Activated naive CD8-positive, alpha-beta T cell treated with anti-CD3 and anti-CD28 coated beads, Interleukin-2, amount 10 ng/mL, durations not matched to agents 7 days and 5 days (primary cell): ENCODE measurements at regions not wholly inside any gene's neighbourhood (a gene's known extent, or its start where the extent isn't known, plus 50 kb on each side); places are given as distances from the start of the nearest gene placed in this dataset.

Experiments used
- ATAC-seq: fragments of 150-1000 bp; cut with Tn5 transposase; one replicate; pipeline ENCODE4 v1.10.0; 2021; ENCODE audit warnings: low read depth, moderate library complexity
- POLR2A ChIA-PET: fragments of 350-600 bp; sonication (Branson Sonifier 250); formaldehyde crosslinking; loops from one replicate; lab custom pipeline; 2021; ENCODE audit warnings: antibody characterized with exemption; lab: Charles Lee
- DNase-seq: peaks from one replicate; pipeline ENCODE4 v3.0.0; 2021
- H3K27ac Mint-ChIP-seq: one replicate; pipeline ENCODE4 v1.8.0; 2022; ENCODE audit warnings: mild to moderate bottlenecking, mixed read lengths
- H3K27me3 Mint-ChIP-seq: one replicate; pipeline ENCODE4 v1.8.0; 2022; ENCODE audit warnings: mild to moderate bottlenecking, moderate library complexity, mixed read lengths
- H3K36me3 Mint-ChIP-seq: one replicate; pipeline ENCODE4 v1.8.0; 2021; ENCODE audit warnings: mild to moderate bottlenecking, mixed read lengths
- H3K4me1 Mint-ChIP-seq: one replicate; pipeline ENCODE4 v1.8.0; 2021; ENCODE audit warnings: mixed read lengths
- H3K4me3 Mint-ChIP-seq: one replicate; pipeline ENCODE4 v1.8.0; 2022; ENCODE audit warnings: mild to moderate bottlenecking, moderate library complexity, mixed read lengths
- H3K9me3 Mint-ChIP-seq: one replicate; pipeline ENCODE4 v1.8.0; 2021; ENCODE audit warnings: mixed read lengths

DNA sequence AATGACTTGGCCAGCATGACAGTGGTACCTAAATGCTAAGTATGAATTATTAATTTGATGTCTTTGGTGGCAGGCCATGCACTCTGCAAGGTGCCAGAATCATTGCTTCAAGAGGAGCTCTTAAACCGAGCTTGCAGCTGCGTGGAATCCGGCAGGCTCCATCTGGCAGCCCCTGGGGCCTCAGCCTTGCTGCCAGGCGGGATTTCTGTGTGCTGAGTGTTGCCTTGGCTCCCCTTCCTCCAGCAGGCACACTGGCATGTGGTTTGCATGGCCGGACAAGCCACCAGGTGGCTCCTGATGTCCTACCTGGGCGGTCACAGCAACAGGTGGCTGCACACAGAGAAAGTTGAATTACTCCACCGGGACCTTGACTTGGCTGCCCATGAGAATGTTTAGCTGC, 155.4 kb downstream of the URB2 start:
- DNase-seq (no peak), ATAC-seq (no peak)
- no peaks in the 10 kb centered on the region for H3K9me3 Mint-ChIP-seq
- no peak overlapping the region for H3K27ac Mint-ChIP-seq
- H3K4me1 Mint-ChIP-seq = no peaks in the 10 kb centered on the region
- H3K4me3 Mint-ChIP-seq = no peak overlapping the region
- peaks cover 2% of the 10 kb centered on the region for H3K27me3 Mint-ChIP-seq
- no peaks in the 10 kb centered on the region for H3K36me3 Mint-ChIP-seq
- POLR2A ChIA-PET = no interaction called here

DNA sequence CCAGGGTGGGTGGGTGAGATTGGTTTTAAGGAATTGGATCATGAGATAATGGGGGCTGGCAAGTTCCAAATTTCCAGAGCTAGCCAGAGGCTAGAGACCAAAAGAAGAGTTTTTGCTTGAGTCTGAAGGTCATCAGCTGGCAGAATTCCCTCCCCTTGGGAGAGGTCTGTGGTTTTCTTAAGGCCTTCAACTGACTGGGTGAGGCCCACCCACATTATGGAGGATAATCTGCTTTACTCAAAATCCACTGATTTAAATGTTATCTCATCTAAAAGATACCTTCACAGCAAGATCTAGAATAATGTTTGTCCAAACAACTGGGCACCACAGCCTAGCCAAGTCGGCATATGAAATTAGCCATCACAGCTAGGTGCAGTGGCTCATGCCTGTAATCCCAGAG, 156.4 kb downstream of the URB2 start:
- Mint-ChIP-seq H3K27ac (no peak overlapping the region), H3K27me3 (peaks cover 5% of the 10 kb centered on the region), H3K9me3 (peaks cover under 1% of the 10 kb centered on the region), H3K36me3 (no peaks in the 10 kb centered on the region), H3K4me1 (no peaks in the 10 kb centered on the region), H3K4me3 (no peak overlapping the region)
- no peak for ATAC-seq
- no peak for DNase-seq
- POLR2A ChIA-PET = no interaction called here

DNA sequence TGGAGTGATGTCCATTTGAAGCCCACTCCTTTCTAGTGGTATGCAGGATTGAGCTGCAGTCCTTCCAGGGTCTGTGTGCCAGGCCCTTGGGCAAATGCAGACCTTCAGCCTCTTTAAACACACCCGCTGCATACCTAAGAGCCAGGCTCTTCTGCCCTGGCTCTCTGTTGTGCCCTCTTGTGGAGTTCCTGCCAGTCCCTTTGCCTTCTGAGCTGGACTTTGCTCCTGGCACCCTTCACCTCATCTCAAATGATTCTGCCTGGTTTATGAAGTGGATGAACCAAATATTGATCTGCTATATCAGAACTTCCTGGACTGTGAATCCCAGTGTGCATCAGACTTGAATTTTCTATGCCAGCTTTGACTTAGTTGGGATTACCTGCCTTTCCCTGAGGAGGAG, 158.8 kb downstream of the URB2 start:
- DNase-seq (no peak), ATAC-seq (no peak)
- H3K36me3 Mint-ChIP-seq = no peaks in the 10 kb centered on the region
- no peak overlapping the region for H3K4me3 Mint-ChIP-seq
- no peak overlapping the region for H3K27ac Mint-ChIP-seq
- peaks cover 5% of the 10 kb centered on the region for H3K27me3 Mint-ChIP-seq
- H3K9me3 Mint-ChIP-seq = peaks cover 7% of the 10 kb centered on the region
- POLR2A ChIA-PET = no interaction called here
- H3K4me1 Mint-ChIP-seq = no peaks in the 10 kb centered on the region

DNA sequence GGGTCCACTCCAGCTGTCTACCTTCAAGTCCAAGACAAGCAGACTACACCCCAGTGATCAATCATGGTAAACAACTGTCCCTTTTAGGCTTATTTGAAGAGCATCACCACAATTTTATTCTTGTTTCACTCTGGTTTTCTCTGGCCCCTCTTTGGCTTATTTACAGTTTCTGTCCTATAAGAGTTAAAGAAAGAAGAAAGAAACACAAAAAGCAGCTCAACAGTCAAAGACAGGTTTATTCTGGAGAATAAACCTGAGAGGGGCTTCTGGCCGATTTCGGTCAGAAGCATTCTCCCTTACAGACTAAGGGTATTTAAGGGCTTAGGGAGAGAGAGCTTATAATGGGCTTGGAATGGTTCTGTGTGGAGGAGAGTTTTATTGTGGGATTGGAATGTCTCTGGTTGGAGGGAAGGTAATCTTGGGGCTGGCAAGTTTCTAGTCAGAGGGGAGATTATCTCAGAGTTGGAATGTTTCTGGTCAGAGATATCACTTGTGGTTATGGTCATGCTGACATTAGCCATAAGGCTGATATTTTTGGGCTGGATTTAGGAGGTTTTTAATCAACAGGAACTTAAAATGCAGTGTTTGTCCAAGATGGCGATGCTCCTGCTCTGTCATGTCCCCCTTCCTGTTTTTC, 161.0 kb downstream of the URB2 start:
- peaks cover 9% of the 10 kb centered on the region for H3K9me3 Mint-ChIP-seq
- peaks cover 3% of the 10 kb centered on the region for H3K27me3 Mint-ChIP-seq
- H3K4me3 Mint-ChIP-seq = no peak overlapping the region
- H3K27ac Mint-ChIP-seq = no peak overlapping the region
- ATAC-seq (no peak), DNase-seq (no peak)
- POLR2A ChIA-PET = no interaction called here
- no peaks in the 10 kb centered on the region for H3K4me1 Mint-ChIP-seq
- H3K36me3 Mint-ChIP-seq = no peaks in the 10 kb centered on the region

DNA sequence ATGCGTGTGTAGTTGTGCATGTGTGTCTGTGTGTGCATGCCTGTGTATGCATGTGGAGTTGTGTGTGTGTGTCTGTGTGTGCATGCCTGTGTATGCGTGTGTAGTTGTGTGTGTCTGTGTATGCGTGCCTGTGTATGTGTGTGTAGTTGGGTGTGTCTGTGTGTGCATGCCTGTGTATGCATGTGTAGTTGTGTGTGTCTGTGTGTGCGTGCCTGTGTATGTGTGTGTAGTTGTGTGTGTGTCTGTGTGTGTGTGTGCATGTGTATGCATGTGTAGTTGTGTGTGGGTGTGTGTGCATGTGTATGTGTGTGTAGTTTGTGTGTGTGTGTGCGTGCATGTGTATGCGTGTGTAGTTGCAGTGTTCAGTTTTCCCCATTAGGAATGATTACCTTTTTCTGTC, 162.0 kb downstream of the URB2 start:
- peaks cover 3% of the 10 kb centered on the region for H3K27me3 Mint-ChIP-seq

DNA sequence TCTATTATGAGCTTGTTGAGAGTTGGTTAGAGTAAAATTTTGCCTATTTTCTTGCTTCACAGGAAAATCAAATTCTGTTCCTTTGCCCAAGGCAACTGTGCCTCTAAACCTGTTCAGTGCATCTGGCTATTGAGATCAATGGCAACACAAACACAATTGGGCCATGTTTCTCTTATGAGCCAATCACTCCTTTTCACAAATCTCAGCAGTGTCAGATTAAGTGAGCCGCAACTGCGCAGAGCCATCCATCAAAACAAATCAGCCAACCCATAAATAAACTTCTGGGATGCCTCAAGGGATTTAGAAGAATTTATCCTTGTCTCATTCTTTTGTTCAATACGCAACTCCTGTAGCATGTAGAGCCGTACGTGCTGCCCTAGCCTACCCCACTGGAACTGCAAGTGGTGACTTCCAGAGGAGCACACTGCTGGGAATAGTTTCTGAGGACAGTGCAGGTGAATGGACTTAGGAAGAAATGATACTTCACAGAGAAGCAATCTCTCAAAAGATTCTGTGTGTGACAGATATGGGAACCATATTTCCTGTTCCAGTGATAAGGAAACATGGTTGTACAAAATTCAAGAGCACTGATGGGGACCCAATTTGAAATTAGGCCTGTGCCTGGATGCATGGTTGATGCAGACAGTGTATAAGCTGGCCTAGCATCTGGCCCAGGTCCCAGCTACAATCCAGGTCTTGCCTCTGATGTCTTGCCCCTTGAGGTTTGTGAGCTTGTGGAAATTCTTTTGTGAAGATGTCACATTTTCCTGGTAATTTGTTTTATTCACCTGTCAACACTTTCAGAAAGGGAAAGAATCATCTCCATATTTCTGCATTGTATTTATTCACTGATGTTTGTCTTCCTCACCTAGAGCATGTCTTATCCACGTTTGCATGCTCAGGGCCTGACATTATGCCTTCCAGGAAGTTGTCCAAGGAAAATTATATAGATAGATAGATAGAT, 166.2 kb downstream of the URB2 start:
- peaks cover 8% of the 10 kb centered on the region for H3K27me3 Mint-ChIP-seq
- POLR2A ChIA-PET = interaction anchor here (0.5 kb wide), 1 partner anchor 1227 kb away, joined by 3 read pairs; no protein-coding TSS in a partner anchor

More for the DNA sequence above, 162.0 kb downstream of the URB2 start:
- no peaks in the 10 kb centered on the region for H3K4me1 Mint-ChIP-seq
- no peak overlapping the region for H3K4me3 Mint-ChIP-seq
- ATAC-seq = no peak
- H3K9me3 Mint-ChIP-seq = peaks cover 9% of the 10 kb centered on the region
- POLR2A ChIA-PET = no interaction called here
- H3K36me3 Mint-ChIP-seq = no peaks in the 10 kb centered on the region
- no peak overlapping the region for H3K27ac Mint-ChIP-seq
- DNase-seq = no peak

DNA sequence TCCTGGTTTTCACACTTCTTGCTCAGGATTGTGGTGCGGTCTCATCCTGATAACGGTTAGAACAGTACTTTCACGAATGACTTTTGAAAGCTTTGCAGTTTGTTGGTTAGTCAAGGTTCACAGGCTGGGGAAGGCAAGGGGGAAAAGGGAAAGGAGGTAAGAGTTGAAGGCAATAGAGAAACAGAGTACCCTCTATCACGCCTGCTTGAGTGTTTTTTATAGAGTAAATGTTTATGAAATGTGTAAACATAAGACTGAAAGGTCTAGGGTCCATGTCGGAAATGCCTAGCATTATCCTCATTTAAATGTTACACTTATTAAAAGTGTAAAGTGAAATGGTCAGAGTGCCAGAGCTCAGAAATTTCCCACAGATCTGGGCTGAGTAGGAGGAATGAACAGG, 167.4 kb downstream of the URB2 start:
- DNase-seq (no peak), ATAC-seq (no peak)
- H3K27ac Mint-ChIP-seq = no peak overlapping the region
- H3K9me3 Mint-ChIP-seq = peaks cover 1% of the 10 kb centered on the region
- H3K4me3 Mint-ChIP-seq = no peak overlapping the region
- no peaks in the 10 kb centered on the region for H3K4me1 Mint-ChIP-seq
- no peaks in the 10 kb centered on the region for H3K36me3 Mint-ChIP-seq
- POLR2A ChIA-PET = no interaction called here
- H3K27me3 Mint-ChIP-seq = peaks cover 8% of the 10 kb centered on the region

More for the DNA sequence above, 166.2 kb downstream of the URB2 start:
- ATAC-seq (no peak), DNase-seq (no peak)
- Mint-ChIP-seq H3K9me3 (peaks cover 9% of the 10 kb centered on the region), H3K4me1 (no peaks in the 10 kb centered on the region), H3K4me3 (no peak overlapping the region), H3K27ac (no peak overlapping the region), H3K36me3 (no peaks in the 10 kb centered on the region)

DNA sequence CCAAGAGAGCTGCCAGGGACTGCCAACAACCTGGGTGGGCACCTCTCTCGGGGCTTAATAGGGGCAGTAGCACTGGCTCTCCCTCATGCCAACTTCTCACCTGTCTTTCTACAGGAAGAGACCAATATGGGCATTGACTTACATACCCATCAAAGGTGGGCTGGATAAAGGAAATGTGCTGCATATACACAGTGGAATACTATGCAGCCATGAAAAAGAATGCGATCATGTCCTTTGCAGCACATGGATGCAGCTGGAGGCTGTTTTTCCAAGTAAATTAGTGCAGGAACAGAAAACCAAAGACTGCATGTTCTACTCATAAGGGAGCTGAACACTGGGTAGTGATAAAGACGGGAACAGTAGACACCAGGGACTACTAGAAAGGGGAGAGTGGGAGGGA, 172.5 kb downstream of the URB2 start:
- POLR2A ChIA-PET = no interaction called here
- no peak for ATAC-seq
- Mint-ChIP-seq H3K36me3 (no peaks in the 10 kb centered on the region), H3K4me3 (no peak overlapping the region), H3K27me3 (peaks cover 6% of the 10 kb centered on the region), H3K27ac (no peak overlapping the region), H3K9me3 (peaks cover 1% of the 10 kb centered on the region), H3K4me1 (no peaks in the 10 kb centered on the region)
- DNase-seq = no peak

DNA sequence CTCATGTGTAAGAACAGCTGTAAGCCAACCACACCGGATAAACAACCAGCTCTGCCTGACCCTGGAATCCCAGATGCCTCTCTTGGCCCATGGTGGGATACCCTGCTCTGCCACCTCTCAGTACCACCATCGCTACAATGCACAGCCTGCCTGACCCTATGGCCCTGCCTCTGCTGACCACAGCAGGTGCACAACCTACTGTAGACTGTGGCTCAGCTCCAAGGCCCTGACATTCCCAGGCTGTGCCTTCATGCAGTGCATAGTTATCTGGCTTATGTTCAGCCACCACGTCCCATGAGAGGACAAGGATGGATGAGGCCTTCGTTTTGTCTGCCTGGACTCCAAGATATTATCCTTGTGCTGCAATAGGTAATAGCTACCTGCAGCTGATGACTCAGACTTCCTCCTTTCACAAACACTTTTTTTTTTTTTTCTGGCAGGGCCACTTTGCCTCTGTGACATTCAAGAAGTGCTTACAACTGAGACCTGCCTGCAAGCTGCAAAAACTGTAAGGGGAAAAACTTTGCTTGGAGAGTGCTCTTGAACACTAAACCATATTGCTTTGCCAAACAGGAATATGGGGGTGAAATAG, 177.7 kb downstream of the URB2 start:
- Mint-ChIP-seq H3K9me3 (peaks cover 7% of the 10 kb centered on the region), H3K36me3 (no peaks in the 10 kb centered on the region), H3K4me3 (no peak overlapping the region), H3K27me3 (no peaks in the 10 kb centered on the region), H3K4me1 (no peaks in the 10 kb centered on the region), H3K27ac (no peak overlapping the region)
- ATAC-seq (no peak), DNase-seq (no peak)
- POLR2A ChIA-PET = no interaction called here

DNA sequence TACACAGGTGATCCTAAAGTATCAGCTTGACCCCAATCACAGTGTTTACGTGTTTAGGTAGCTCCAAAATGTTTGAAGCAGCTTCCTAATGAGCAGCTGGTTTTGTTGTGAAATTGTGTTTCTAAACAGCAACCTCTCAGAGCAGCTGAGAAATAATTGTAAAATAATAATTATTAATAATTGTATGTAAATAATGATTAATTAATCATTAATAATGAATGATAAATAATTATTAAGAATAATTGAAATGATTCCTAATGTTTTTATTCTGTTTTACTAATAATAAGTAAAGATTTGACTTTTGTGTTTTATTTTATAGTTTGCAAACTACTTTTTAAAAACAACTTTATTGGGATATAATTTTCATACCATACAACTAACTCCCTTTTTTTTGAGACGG, 182.2 kb downstream of the URB2 start:
- no peak for DNase-seq
- POLR2A ChIA-PET = no interaction called here
- Mint-ChIP-seq H3K27ac (no peak overlapping the region), H3K4me1 (no peaks in the 10 kb centered on the region), H3K4me3 (no peak overlapping the region), H3K36me3 (no peaks in the 10 kb centered on the region), H3K27me3 (peaks cover 10% of the 10 kb centered on the region), H3K9me3 (peaks cover 18% of the 10 kb centered on the region)
- no peak for ATAC-seq

DNA sequence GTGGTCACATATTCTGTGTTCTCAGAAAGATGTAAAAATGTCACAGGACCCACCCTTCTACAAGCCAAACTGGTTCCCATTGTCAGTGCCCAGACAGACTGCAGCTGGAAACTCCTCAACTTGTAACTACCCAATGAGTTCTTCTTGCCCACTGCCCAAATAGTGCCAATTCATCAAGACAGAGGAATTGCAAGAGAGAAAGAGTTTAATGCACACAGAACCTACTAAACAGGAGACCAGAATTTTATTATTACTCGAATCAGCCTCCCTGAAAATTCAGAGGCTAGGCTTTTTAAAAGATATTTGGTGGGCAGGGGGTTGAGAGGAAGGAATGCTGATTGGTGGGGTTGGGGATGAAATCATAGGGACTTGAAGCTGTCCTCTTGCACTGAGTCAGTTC, 184.1 kb downstream of the URB2 start:
- Mint-ChIP-seq H3K4me3 (no peak overlapping the region), H3K27ac (no peak overlapping the region), H3K36me3 (no peaks in the 10 kb centered on the region), H3K27me3 (peaks cover 16% of the 10 kb centered on the region), H3K9me3 (peaks cover 12% of the 10 kb centered on the region), H3K4me1 (no peaks in the 10 kb centered on the region)
- no peak for ATAC-seq
- no peak for DNase-seq
- POLR2A ChIA-PET = no interaction called here

DNA sequence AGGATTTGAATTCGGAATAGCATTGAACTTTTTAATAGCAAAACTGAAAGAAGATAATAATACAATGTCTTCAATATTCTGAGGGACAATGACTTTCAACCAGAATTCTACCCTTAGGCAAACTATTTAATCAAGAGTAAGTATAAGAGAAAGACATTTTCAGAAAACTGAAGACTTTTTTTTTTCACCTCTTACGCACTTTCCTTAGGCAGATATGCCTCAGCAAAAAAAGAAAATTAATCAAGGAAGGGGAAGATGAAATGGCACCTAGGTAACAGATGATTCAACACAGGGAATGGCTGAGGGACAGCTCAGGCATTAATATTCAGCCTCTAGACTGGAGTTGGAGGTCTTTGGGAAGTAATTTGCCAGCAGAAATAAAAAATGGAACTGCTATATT, 184.9 kb downstream of the URB2 start:
- ATAC-seq (no peak), DNase-seq (no peak)
- H3K4me1 Mint-ChIP-seq = no peaks in the 10 kb centered on the region
- H3K27ac Mint-ChIP-seq = no peak overlapping the region
- H3K9me3 Mint-ChIP-seq = peaks cover 12% of the 10 kb centered on the region
- POLR2A ChIA-PET = no interaction called here
- peaks cover 16% of the 10 kb centered on the region for H3K27me3 Mint-ChIP-seq
- no peaks in the 10 kb centered on the region for H3K36me3 Mint-ChIP-seq
- H3K4me3 Mint-ChIP-seq = no peak overlapping the region

DNA sequence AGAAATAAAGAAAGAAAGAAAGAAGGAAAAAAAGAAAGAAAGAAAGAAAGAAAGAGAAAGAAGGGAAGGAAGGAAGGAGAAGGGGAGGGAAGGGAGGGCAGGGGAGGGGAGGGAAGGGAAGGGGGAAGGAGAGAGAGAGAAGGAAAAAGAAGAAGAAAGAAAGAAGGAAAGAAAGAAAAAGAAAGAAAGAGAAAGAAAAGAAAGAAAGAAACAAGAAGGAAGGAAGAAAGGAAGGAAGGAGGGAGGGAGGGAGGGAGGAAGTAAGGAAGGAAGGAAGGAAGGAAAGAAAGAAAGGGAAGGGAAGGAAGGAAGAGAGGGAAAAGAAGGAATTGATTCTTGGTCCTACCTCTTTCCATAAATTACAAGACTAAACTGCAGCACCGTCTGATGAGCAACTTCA, 186.1 kb downstream of the URB2 start:
- H3K9me3 Mint-ChIP-seq = peaks cover 12% of the 10 kb centered on the region
- ATAC-seq = no peak
- H3K4me3 Mint-ChIP-seq = no peak overlapping the region
- POLR2A ChIA-PET = no interaction called here
- no peaks in the 10 kb centered on the region for H3K4me1 Mint-ChIP-seq
- H3K36me3 Mint-ChIP-seq = no peaks in the 10 kb centered on the region
- peaks cover 16% of the 10 kb centered on the region for H3K27me3 Mint-ChIP-seq
- H3K27ac Mint-ChIP-seq = no peak overlapping the region
- DNase-seq = no peak

DNA sequence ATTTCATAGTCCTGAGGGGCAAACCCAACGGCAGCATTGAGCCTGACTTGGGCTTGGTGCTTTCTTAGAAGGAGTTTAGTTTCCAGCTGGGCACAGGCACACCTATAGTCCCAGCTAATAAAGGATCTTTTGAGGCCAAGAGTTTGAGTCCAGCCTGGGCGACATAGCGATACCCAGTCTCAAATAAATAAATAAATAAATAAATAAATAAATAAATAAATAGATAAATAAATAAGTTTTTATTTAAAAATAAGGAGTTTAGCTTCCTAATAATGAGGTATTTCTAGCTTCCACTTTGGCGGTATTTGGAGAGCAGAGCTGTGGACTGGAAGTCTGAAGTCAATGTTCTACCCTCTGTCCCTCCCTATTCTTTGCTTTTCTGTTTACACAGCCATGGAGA, 186.6 kb downstream of the URB2 start:
- POLR2A ChIA-PET = no interaction called here
- Mint-ChIP-seq H3K4me1 (no peaks in the 10 kb centered on the region), H3K27ac (no peak overlapping the region), H3K27me3 (peaks cover 20% of the 10 kb centered on the region), H3K36me3 (no peaks in the 10 kb centered on the region), H3K4me3 (no peak overlapping the region), H3K9me3 (peaks cover 12% of the 10 kb centered on the region)
- no peak for ATAC-seq
- no peak for DNase-seq
